GM23248 (cell line): ENCODE measurements at regions not wholly inside any gene's neighbourhood (a gene's known extent, or its start where the extent isn't known, plus 50 kb on each side); places are given as distances from the start of the nearest gene placed in this dataset.

Source experiments
- EZH2 ChIP-seq: fragments of 200-600 bp; sonication (generic); IDR thresholded peaks from 2 replicates; pipeline ENCODE4 v1.6.1; 2018; ENCODE audit warnings: antibody characterized with exemption, mild to moderate bottlenecking; ENCODE audit not compliant: insufficient read depth, poor library complexity, severe bottlenecking
- EZH2phosphoT487 ChIP-seq: fragments of 200-600 bp; sonication (generic); IDR thresholded peaks from 2 replicates; pipeline ENCODE4 v1.6.1; 2018; ENCODE audit warnings: antibody characterized with exemption, moderate library complexity, mild to moderate bottlenecking, low read depth; ENCODE audit not compliant: insufficient read depth

DNA sequence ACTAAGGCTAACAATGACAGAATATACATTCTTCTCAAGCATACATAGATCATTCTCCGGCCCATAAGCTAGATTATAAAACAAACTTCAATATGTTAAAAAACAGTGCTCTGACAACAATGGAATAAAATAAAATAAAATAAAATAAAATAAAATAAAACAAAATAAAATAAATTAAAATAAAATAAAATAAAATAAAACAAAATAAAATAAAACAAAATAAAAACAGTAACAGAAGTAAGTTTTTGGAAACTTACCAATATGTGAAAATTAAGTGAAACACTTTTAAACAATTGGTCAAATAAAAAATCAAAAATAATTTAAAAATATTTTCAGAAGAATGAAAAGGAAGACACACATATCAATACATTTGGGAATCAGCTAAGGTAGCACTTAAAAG, 1785.8 kb upstream of the PCDH20 start:
- no peak for TF ChIP-seq EZH2
- TF ChIP-seq EZH2phosphoT487: no peak
